ENCODE measurements at regions not wholly inside any gene's neighbourhood (a gene's known extent, or its start where the extent isn't known, plus 50 kb on each side); places are given as distances from the start of the nearest gene placed in this dataset.
"Not testable (repeated sequence)": the region's sequence is repeated elsewhere in the genome, so short reads cannot be mapped to it uniquely, and the experiment has no call there.

GRCh38 chr1:219413536-219413935 lies 199.4 kb downstream of the ZC3H11B start:
- Histone ChIP-seq H3K4me1 (ENCODE audit: control insufficient read depth in 2 of 3, insufficient read depth in 2 of 3, low read depth in 1 of 3, low read length in 3 of 3) (no peaks in the 10 kb centered on the region), H3K4me3 (ENCODE audit: low read length in 3 of 3) (no peak overlapping the region), H3K9me3 (ENCODE audit: control insufficient read depth in 2 of 3, insufficient read depth in 1 of 3, low read length in 3 of 3) (no peaks in the 10 kb centered on the region), H3K27me3 (ENCODE audit: control insufficient read depth, insufficient read depth, low read length) (no peaks in the 10 kb centered on the region), H3K9ac (ENCODE audit: low read length in 3 of 3) (no peak overlapping the region), H3K27ac (ENCODE audit: low read depth in 2 of 2, low read length in 2 of 2) (no peak overlapping the region), H3K36me3 (ENCODE audit: control insufficient read depth in 2 of 3, insufficient read depth in 3 of 3, low read length in 3 of 3) (no peaks in the 10 kb centered on the region)
- DNase-seq (peak in 2 of 5 donors; percentile 43 to 58), FAIRE-seq (no peak)
- TF ChIP-seq CTCF (IDR thresholded peaks at IDR 0.05; ENCODE audit: borderline replicate concordance, extremely low read depth, insufficient read depth): no peak
- intact Hi-C loops (cut with DNase I): no loop called here

GRCh38 chr1:219412772-219413171 lies 200.1 kb downstream of the ZC3H11B start:
- Histone ChIP-seq H3K27me3 (ENCODE audit: control insufficient read depth, insufficient read depth, low read length) (no peaks in the 10 kb centered on the region), H3K9ac (ENCODE audit: low read length in 3 of 3) (no peak overlapping the region), H3K4me3 (ENCODE audit: low read length in 3 of 3) (no peak overlapping the region), H3K4me1 (ENCODE audit: control insufficient read depth in 2 of 3, insufficient read depth in 2 of 3, low read depth in 1 of 3, low read length in 3 of 3) (no peaks in the 10 kb centered on the region), H3K27ac (ENCODE audit: low read depth in 2 of 2, low read length in 2 of 2) (no peak overlapping the region), H3K36me3 (ENCODE audit: control insufficient read depth in 2 of 3, insufficient read depth in 3 of 3, low read length in 3 of 3) (no peaks in the 10 kb centered on the region), H3K9me3 (ENCODE audit: control insufficient read depth in 2 of 3, insufficient read depth in 1 of 3, low read length in 3 of 3) (no peaks in the 10 kb centered on the region)
- intact Hi-C loops (cut with DNase I): no loop called here
- TF ChIP-seq CTCF (IDR thresholded peaks at IDR 0.05; ENCODE audit: borderline replicate concordance, extremely low read depth, insufficient read depth): no peak
- FAIRE-seq: no peak
- no peak for DNase-seq

DNA sequence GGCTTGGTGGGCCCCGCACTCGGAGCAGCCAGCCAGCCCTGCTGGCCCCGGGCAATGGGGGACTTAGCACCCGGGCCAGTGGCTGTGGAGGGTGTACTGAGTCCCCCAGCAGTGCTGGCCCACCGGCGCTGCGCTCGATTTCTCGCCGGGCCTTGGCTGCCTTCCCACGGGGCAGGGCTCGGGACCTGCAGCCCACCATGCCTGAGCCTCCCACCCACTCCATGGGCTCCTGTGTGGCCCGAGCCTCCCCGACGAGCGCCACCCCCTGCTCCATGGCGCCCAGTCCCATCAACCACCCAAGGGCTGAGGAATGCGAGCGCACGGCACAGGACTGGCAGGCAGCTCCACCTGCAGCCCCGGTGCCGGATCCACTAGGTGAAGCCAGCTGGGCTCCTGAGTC lies 202.2 kb downstream of the ZC3H11B start:
- H3K27ac ChIP-seq (ENCODE audit: low read depth in 2 of 2, low read length in 2 of 2); H3K9me3 ChIP-seq (ENCODE audit: control insufficient read depth in 2 of 3, insufficient read depth in 1 of 3, low read length in 3 of 3); H3K27me3 ChIP-seq (ENCODE audit: control insufficient read depth, insufficient read depth, low read length); H3K36me3 ChIP-seq (ENCODE audit: control insufficient read depth in 2 of 3, insufficient read depth in 3 of 3, low read length in 3 of 3); DNase-seq; intact Hi-C loops (cut with DNase I); FAIRE-seq; H3K4me1 ChIP-seq (ENCODE audit: control insufficient read depth in 2 of 3, insufficient read depth in 2 of 3, low read depth in 1 of 3, low read length in 3 of 3); H3K9ac ChIP-seq (ENCODE audit: low read length in 3 of 3); H3K4me3 ChIP-seq (ENCODE audit: low read length in 3 of 3): not testable (repeated sequence)

GRCh38 chr1:219405531-219406331 lies 207.2 kb downstream of the ZC3H11B start:
- no peak for FAIRE-seq
- Histone ChIP-seq H3K9ac (ENCODE audit: low read length in 3 of 3) (no peak overlapping the region), H3K4me3 (ENCODE audit: low read length in 3 of 3) (no peak overlapping the region), H3K27ac (ENCODE audit: low read depth in 2 of 2, low read length in 2 of 2) (no peak overlapping the region), H3K27me3 (ENCODE audit: control insufficient read depth, insufficient read depth, low read length) (no peaks in the 10 kb centered on the region), H3K9me3 (ENCODE audit: control insufficient read depth in 2 of 3, insufficient read depth in 1 of 3, low read length in 3 of 3) (no peaks in the 10 kb centered on the region), H3K36me3 (ENCODE audit: control insufficient read depth in 2 of 3, insufficient read depth in 3 of 3, low read length in 3 of 3) (no peaks in the 10 kb centered on the region), H3K4me1 (ENCODE audit: control insufficient read depth in 2 of 3, insufficient read depth in 2 of 3, low read depth in 1 of 3, low read length in 3 of 3) (no peaks in the 10 kb centered on the region)
- peak in 3 of 5 donors; percentile 14 to 33 (median 19) for DNase-seq
- intact Hi-C loops (cut with DNase I): no loop called here
- no peak for TF ChIP-seq CTCF (IDR thresholded peaks at IDR 0.05; ENCODE audit: borderline replicate concordance, extremely low read depth, insufficient read depth)

All from kidney (tissue), 13 donors.